GM18873 (cell line): ENCODE measurements at regions not wholly inside any gene's neighbourhood (a gene's known extent, or its start where the extent isn't known, plus 50 kb on each side); places are given as distances from the start of the nearest gene placed in this dataset.

Source experiments
- ATAC-seq: cut with Tn5 transposase; IDR thresholded peaks from one replicate; pipeline ENCODE4 v1.9.1; 2021; ENCODE audit warnings: mild to moderate bottlenecking, moderate library complexity, moderate number of reproducible peaks; ENCODE audit not compliant: unreplicated experiment, low FRiP score

DNA sequence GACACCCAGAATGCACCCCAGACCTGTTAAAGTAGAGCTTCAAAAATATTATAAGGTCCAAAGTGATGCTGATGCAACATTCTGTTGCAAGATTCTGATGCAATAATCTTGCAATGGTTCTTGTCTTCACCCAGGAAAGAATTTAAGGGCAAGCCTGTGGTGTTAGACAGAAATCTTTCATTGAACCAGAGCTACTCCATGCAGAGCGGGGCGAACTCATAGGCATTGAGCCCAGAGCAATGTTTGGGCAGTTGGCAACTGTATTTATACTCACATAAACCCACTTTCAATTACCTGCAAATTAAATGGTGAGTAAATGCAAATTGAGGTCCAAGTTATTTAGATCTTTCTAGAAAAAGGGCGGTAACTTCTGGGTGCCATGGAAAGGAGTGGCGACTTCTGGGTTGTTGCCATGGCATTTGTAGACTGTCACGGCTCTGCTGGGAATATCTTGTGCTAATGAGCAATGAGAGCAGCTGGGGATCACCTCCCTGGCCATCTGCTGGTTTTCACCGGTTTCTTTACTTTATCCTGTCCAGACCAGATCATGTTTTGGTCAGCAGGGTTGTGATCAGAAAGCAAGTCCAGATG is 163.4 kb downstream of the ICE1 start:
- ATAC-seq = no peak

DNA sequence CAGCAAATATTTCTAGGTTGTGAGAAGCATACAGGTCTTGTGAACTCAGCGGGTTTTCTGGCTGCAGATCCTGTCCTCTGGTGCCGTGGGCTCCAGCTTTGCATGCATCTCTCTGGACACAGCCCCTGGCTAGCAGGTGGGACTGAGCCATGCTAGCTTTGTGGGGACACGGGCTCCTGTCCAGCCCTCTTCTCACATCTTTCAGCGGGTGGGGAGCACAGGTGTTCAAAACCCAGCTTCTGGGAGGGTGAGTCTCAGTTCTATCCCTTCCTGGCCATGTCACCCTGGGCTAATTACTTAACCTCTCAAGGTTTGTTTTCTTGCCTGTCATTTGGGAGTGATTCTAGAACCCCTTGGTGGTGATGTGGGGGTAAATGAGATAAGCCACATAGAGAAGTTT is 162.3 kb downstream of the ICE1 start:
- ATAC-seq = no peak

DNA sequence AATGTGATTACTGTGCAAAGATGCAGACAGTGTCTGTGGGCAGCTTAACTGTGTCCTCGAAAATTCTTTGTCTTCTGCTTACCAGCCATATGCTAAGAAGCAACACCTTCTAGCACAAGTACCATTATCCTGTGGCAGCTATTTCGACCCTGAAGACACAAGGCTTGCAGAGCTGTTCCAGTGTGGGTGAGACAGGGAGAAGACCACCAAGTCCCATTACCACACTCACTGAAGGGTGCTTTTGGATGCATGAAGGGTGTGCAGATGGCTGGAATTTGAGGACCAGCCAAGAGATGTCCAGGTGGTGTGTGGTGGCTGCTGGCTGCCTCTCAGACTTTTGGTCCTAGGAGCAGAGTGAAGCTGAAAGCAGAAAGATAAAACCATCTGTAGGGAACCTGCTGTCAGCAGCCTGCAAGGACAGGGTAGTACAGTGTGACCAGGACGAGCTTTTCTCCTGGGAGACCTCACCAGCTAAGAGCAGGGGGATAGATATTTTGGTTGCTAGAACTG is 161.8 kb downstream of the ICE1 start:
- no peak for ATAC-seq

DNA sequence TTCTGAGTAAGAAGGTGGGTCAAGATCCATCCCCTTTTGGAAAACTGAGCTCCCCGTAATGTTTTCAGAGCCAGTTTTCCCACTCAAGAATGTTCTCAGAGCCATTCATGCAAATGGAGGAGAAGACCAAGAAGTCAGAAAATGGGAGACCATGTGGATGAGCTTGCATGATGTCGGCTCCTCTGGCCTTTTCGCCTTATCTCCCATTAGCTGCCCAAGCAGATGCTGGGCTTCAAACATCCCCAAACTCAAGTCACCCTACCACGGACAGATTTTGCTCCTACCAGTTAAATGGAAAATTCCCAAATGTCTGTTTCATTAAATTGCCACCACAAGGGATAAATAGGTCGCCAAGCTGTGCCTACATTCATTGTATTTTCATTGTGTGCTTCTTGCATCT is 161.4 kb downstream of the ICE1 start:
- ATAC-seq = no peak

DNA sequence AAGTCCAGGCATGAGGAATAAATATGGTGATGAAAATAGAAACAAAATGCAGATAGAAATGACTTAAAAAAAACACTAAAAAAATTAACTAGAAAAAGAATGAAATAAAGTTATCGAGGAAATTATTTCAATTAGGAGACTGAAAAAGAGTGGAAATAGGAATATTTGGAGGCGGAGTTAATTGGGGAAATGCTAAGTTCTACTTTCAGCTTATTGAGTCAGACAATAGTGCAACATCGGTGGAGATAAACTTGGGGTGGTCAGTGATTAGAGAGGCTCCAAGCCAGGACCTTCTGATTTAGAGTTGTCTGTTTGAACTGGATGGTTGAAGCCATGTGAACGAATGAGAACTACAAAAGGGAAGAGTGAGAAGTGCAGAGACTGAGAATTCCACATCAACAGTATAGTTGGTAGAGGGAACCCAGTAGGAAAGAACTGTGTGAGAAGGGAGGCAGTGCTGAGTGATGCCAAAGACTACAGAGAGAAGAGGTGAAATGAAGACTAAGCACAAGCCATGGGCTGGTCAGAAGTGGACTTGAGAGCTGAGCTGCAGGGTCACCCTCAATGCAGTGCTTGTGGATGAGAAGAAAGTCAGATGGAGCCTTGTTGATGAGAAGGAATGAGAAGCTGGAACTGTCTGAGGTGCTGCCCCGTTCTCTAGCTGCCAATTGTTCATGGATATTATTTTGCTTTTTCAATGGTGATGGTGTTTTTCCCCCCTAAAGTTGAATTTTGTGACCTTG is 160.7 kb downstream of the ICE1 start:
- ATAC-seq = no peak

DNA sequence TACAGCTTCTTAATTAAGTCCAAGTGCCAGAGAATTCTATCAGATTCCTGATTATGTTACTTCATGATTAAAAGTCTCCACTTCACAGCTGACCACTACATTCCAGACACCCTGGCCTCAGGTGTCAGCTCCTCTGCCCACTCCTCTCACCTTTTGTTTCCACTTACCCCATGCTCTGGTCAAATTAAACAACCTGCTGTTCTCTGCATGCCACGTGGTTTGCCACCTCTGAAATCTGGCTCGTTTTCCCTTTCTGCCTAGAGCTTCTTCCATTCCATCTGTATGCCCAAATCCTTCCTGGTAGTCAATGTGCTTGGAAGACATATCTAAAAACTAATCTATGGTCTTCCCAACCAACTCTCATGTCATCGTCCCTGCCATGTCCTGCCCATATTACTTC is 158.6 kb downstream of the ICE1 start:
- ATAC-seq = no peak

DNA sequence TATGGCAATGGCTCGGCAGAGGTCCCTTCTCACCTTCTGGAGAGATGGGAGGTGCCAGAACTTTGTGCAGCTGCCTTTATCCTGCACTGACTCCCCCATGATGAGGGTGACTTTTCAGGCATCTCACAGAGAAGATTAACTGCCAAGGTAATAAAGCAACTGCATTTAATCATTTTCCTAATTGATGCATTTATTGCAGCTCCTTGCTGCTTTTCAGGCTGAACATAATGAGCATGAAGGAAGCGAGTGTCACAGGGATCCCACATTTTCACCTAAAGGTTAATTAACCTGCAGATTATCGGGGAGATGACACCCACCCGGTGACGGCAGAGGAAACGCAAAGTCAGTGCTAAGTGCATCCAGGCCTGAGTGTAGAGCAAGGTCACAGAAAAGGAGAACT is 154.3 kb downstream of the ICE1 start:
- ATAC-seq = no peak

DNA sequence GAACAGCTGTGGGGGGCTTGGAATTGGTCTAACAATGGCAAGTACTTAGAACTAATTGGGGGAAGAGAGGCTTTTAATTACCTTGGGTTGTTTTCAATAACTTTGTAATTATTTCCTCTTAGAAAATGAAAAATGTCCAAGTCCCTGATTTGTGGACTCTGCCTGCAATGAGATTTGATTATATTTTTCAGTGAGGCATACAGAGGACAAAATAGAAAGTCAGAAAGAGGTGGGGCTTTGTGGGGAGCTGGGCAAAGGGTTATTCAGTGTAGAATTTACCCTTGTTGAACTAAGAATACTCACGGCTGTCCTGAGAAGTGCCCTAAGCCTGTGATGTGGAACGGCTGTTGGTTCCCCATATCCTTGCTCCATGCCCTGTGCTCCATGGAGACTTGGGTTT is 153.0 kb downstream of the ICE1 start:
- no peak for ATAC-seq

DNA sequence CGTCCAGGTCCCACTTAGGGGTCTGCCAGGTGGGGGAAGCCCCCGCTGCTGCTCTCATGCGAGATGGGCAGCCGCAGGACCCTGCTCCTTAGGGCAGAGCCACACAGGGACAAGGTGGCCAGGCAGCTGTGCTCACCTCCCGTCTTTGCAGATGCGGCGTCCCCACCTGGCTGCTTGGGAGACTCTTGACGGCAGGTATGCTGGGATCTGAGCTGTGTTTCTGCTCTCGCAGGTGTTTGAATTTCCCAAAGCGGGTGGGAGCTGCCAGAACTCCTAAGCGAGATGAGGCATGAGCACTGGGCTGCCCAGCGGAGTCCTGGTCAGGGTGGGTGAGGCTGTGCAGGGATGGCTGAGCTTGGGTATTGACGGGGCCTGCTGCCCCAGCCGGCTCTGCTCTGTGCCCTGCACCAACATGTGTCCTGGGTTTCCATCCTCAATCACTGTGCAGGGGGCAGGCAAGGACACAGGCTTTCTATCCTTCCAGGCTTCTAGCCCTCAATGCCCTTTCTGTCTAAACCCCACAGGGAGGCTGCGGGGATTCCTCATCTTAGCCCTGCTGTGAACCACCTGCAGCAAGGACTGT is 151.4 kb downstream of the ICE1 start:
- no peak for ATAC-seq

DNA sequence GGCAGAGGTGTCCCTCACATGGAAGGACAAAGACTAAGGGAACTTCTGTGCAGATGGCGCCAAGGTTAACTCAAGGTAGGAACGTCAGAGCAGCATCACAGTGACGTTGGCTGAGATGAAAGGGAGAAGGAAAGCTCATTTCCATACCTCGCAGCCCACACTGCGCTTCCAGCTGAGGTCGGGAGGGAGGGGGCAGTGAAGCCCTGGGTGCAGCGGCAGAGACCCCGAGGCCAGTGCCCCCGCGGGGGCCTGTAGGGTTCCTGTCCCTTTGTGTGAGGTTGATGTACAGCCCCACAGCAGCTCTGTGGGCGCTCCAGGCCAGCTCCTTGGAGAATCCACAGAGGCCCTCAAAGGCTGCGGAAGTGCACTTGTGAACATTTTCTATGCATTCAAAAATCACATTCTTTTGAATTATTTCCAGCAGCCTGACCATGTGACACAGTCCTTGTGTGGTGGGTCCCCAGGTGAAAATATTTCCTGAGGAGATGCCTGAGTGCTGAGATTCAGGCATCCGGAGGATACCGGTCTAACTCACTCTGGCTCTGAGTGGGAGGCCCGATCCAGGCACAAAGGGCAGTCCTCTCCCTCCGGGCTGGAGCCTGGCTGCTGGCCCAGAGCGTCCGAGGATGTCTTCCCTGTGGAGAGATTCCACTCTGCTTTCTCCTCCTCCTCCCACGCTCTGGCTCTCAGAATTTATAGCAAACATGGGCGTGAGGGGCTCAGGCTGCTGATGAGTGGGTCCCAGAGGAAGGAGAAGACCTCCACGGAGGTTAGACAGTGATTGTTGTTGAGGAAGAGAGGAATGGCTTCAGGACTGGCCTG is 150.7 kb downstream of the ICE1 start:
- no peak for ATAC-seq

DNA sequence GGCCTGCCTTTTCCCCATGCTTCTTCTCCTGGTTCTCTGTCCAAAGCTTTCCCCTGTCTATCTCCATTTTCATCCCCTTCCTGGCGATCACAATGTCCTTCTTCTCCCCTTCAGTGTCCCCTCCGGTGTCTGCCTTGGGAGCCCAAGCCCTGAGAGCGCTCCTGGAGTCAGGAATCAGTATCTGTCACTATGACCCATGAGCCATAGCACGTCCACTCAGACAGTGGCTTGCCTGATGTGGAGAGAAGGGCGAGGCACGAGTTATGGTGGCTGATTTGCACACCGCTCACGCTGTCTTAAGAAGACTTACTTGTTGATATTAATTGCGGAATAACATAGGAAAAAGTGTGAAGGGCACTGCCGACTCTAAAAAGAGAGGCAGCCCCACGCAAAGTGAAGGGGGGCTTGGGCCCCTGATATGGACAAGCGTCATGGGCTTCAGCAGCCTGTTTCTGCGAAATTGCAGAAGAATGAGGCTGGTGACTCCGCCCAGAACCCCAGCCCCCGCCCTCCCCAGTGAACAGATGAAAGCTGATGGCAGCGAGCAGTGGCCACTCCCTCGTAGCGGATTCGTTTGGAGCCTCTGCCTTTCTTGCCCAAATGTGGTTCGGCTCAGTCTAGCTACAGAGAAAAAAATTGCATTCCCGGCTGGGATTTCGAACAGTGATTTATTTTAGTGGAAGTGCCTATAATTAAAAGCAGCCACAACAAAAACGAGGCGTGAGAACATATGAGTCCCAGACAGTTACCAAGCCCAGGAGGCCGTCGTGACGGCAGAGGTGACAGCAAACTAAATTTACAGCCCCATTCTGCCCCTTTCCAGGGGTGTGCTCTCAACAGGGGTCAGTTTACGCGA is 149.8 kb downstream of the ICE1 start:
- ATAC-seq = no peak

DNA sequence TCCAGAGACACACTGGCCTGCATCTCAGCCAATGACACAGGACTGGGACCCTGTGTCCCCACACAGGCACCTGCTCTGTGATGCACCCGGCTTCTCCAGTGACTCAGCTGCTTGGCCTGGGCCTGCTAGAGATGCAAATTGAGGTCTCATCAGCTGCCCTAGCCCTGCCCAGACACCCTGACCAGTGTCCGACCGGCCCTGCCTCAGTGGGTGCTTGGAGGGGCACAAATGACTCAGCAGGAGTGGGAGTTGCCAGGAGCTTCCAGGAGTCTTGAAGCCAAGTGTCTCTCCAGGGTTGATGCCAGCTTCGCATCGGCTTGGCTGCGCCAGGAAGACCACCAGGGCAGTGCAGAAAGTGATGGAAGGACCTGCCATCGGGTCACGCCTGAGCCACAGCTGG is 148.2 kb downstream of the ICE1 start:
- ATAC-seq = no peak

DNA sequence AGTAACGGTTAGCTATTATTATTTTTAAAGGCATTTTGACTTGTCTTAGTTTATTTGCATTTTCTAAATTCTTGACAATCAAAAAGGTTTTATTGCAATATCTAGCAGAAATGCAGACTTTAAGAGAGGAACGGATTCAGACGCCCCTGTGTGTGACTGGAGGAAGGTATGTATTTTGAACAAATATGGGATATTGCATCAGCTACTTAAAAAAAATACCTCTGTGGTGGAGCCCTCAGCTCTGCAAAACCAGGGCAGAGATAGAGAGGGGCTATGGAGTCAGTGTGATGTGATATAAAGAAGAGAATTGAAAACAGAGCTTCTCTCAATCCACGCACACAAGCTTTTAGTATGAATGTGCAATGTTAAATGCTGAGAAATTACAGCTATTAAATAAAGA is 142.4 kb downstream of the ICE1 start:
- no peak for ATAC-seq

DNA sequence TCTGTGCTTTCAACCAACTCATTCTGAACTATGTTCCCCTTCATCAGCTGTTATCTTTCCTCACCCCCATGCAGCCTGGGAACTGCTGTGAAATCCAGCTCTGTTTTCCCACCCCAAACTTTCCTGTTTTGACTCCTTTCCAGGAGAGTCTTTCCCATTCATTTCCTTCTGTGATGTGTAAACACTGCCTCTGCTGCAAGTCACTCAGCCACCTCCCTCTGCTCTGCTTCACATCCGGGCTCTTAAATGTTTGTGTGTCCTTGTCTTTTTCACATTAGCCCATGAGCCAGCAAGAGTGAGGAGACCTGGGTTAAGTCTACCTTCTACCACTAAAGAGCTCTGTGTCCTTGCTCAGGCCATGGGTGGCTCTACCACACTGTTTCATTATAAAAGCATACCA is 137.5 kb downstream of the ICE1 start:
- no peak for ATAC-seq

DNA sequence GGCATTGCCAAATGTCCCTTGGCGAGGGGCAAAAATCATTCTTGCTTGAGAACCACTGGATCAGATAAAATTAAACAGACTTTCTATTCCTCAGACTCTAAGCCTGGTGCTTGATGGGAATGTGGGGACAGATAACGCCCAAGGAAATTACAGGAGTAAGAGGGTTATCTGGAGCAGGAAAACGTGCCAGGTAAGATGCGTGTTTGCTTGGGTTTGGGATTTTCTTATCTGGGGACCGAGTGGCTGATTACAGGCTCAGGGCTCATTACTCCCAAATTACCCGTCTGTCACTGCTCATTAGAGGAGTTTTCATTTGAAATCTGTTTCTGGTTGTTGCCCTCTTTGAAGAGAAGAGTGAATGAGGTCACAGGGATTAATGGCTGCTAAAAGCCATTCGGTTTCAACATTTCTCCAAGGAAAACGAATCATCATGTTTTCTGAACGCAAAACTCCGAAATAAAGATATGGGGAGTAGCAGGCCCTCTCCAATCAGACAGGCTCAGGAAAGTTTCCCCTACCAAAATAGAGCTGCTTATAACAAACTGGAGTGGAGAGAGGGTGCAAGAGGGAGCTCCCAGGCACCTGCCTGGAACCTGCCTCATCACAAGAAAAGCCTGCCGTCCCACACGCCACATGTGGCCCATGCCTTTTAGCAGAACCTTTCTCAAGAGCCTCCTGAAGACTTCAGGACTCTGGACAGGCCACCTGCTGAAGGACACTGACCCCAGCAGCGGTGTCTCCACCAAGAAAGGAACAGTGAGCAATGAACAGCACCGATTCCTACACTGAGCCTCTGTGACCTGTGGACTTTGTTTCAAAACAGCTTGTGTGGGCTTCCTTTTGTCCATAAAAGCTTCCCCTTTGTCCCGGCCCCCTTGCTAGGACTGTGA is 136.4 kb downstream of the ICE1 start:
- ATAC-seq = no peak

DNA sequence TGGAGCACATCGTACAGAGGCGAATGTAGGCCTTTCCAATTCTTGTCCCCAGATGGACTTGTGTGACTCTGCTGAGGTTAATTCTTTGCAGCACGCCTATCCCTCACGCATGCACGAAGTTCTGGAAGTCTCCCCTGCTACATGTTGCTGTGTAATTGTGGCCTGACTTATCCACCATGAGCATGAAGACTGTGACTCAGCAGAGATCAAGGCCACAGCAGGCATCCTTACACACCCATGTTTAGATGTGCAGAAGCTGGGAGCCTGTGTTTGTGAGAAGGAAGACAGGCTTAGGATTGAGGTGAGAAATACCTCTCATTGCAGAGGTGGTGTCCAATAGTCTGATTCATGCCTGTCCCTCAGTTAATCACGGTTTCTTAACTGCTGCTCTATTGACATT is 135.6 kb downstream of the ICE1 start:
- ATAC-seq = no peak

DNA sequence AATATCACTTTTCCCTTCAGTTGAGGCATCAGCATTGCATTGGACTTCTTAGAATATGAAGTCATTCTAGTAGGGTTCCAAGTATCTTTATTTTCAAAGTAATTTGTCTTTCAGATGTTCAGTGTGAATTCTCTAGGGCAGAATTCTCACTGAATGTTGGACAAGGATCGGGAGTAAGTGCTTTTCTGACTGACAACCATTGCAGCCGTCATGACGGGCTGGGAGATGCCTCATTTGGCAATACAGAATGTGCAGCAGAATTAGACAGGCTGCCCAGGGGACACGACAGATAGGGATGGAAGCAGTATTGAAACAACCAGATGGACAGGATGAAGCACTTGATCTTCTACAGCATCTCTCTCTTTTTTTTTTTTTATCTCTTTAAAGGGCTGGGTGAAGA is 129.0 kb downstream of the ICE1 start:
- ATAC-seq = no peak

DNA sequence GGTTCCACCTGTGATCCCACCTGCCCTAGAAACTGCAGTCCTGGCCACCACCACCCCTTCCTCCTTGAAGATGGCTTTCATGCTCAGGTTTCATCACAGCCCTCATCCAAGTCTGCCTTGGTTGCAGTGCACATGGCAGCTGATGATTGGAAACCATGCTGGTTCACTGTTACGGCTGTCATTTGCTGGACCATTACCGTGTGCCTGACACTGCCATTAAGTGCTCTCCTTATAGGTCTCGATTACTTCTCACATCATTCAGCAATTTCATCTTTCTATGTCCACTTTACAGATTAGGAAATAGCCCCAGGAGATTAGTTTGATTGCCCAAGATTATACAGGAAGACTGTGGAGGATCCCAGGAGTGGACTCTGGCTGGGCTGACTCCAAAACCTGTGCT is 123.9 kb downstream of the ICE1 start:
- ATAC-seq = no peak

DNA sequence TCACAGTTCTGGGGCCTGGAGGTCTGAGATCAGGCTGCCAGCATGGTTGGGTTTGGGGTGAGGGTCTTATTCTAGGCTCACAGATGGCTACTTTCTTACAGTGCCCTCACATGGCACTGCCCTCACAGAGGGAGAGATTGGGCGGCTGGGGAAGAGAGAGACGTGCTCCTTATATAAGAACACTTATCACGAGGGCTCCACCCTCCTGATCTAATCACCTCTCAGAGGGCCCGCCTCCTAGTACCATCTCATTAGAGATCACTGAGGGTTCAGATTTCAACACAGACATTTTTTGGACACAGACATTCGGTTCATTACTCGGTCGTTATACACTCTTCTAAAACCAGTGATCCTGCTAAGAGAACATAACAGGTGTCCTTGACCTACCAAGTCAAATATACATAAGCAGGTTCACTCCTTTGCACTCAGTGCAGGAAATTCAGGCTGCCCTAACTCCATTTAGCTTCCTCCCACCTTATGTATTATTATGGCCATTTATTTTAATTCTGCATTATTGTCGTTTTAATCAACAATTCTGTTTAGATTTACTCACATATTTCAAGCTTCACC is 121.7 kb downstream of the ICE1 start:
- no peak for ATAC-seq
